ENCODE measurements at regions not wholly inside any gene's neighbourhood (a gene's known extent, or its start where the extent isn't known, plus 50 kb on each side); places are given as distances from the start of the nearest gene placed in this dataset.

- Histone ChIP-seq H3K27ac (ENCODE audit: insufficient read length, low read depth, low read length) (no peak overlapping the region), H2BK120ac (ENCODE audit: low read depth, low read length, poor library complexity, severe bottlenecking) (no peak overlapping the region), H3K14ac (ENCODE audit: insufficient read depth, low read length) (no peak overlapping the region), H3K27me3 (ENCODE audit: insufficient read depth, low read length) (no peaks in the 10 kb centered on the region), H3K18ac (ENCODE audit: insufficient read length, low read depth, low read length) (no peak overlapping the region), H3K4me1 (ENCODE audit: insufficient read depth, low read length) (no peaks in the 10 kb centered on the region), H2AK5ac (ENCODE audit: insufficient read length, low read length) (no peak overlapping the region), H4K5ac (ENCODE audit: insufficient read length, low read depth, low read length) (no peak overlapping the region), H3K4ac (ENCODE audit: low read depth, low read length) (no peak overlapping the region), H2BK12ac (ENCODE audit: insufficient read length, low read depth, low read length) (no peak overlapping the region), H4K91ac (ENCODE audit: insufficient read length, low read depth, low read length) (no peak overlapping the region), H4K8ac (replicated peaks; ENCODE audit: insufficient read length, low read depth, low read length) (no peak overlapping the region), H3K79me1 (ENCODE audit: insufficient read depth, low read depth, low read length, poor library complexity, severe bottlenecking) (no peaks in the 10 kb centered on the region), H3K4me2 (ENCODE audit: insufficient read depth, insufficient read length, low read length) (no peak overlapping the region), H2AFZ (ENCODE audit: low read length) (no peak overlapping the region), H3K56ac (ENCODE audit: insufficient read length, low read depth, low read length) (no peak overlapping the region), H3T11ph (ENCODE audit: low read length) (no peak overlapping the region), H2BK15ac (ENCODE audit: low read depth, low read length) (no peak overlapping the region), H4K20me1 (ENCODE audit: control insufficient read depth, insufficient read depth, insufficient read length) (no peaks in the 10 kb centered on the region), H2BK5ac (ENCODE audit: insufficient read length, low read length) (no peak overlapping the region), H2BK20ac (ENCODE audit: low read depth, low read length, poor library complexity, severe bottlenecking) (no peak overlapping the region), H3K23me2 (ENCODE audit: insufficient read length, low read depth, low read length, poor library complexity, severe bottlenecking) (no peaks in the 10 kb centered on the region), H3K23ac (ENCODE audit: insufficient read length, low read depth, low read length) (no peak overlapping the region), H3K79me2 (ENCODE audit: insufficient read depth, low read length) (no peaks in the 10 kb centered on the region), H3K9ac (ENCODE audit: extremely low read depth, insufficient read length, low read length) (no peak overlapping the region), H3K9me3 (ENCODE audit: control insufficient read depth, low read depth, low read length) (no peaks in the 10 kb centered on the region)
- no peak overlapping the region for H3K4me3 Mint-ChIP-seq
- no peaks in the 10 kb centered on the region for H3K36me3 Mint-ChIP-seq (ENCODE audit: insufficient read depth in 1 of 3, low read depth in 3 of 3)
- no peak overlapping the region for H3K27ac Mint-ChIP-seq
- H3K4me1 Mint-ChIP-seq = peaks cover 0 to 5% of the 10 kb centered on the region in 2 experiments; a peak in 1 of 4 replicates
- H3K9me3 Mint-ChIP-seq = peaks cover 0 to 2% of the 10 kb centered on the region in 2 experiments; a peak in 2 of 5 replicates
- no peak for DNase-seq
- no peaks in the 10 kb centered on the region; the same call in 1 of the 2 replicates for H3K27me3 Mint-ChIP-seq (ENCODE audit: low read depth)
- no peak for TF ChIP-seq CTCF (conservative IDR thresholded peaks at IDR 0.05)
- no CpG with 5 or more reads among the region's 2 CpGs for WGBS (ENCODE audit: extremely low coverage, insufficient read length, low lambda C conversion rate)
Measured at GRCh38 chr13:38228322-38228721, 121.3 kb upstream of the UFM1 start.

All from H9 (cell line).